ENCODE measurements at regions not wholly inside any gene's neighbourhood (a gene's known extent, or its start where the extent isn't known, plus 50 kb on each side); places are given as distances from the start of the nearest gene placed in this dataset.

GRCh38 chrX:44060221-44060620 is 87.0 kb upstream of the NDP start:
- Histone ChIP-seq H2AFZ (ENCODE audit: low read length) (no peak overlapping the region), H3K9me3 (ENCODE audit: low read length) (no peaks in the 10 kb centered on the region), H3K79me2 (ENCODE audit: insufficient read depth, low read length) (no peaks in the 10 kb centered on the region), H3K27me3 (ENCODE audit: control insufficient read depth in 1 of 2, insufficient read depth in 2 of 2, low read length in 2 of 2) (no peaks in the 10 kb centered on the region; a peak in 1 of 5 replicates), H3K9ac (ENCODE audit: insufficient read depth, low read depth, low read length) (no peak overlapping the region), H3K27ac (ENCODE audit: extremely low read length, insufficient read depth, low read length) (no peak overlapping the region), H3K4me2 (ENCODE audit: low read depth, low read length) (no peak overlapping the region), H3K4me1 (ENCODE audit: insufficient read depth, low read length) (no peaks in the 10 kb centered on the region), H3K4me3 (replicated peaks in 1 of 3; ENCODE audit: insufficient read depth in 1 of 3, low read depth in 2 of 3, low read length in 3 of 3) (no peak overlapping the region), H3K36me3 (replicated peaks in 1 of 2; ENCODE audit: control insufficient read depth in 1 of 2, insufficient read depth in 2 of 2, low read length in 2 of 2) (no peaks in the 10 kb centered on the region), H4K20me1 (ENCODE audit: insufficient read depth, low read length) (no peaks in the 10 kb centered on the region)
- WGBS (ENCODE audit: low lambda C conversion rate): 2% methylated on average over 2 of the region's 2 CpGs
- ChIA-PET POLR2A (no interaction called here), CTCF (ENCODE audit: low intra/inter-chr PET ratio, low total read pairs) (no interaction called here)
- in situ Hi-C loops (cut with HindIII; ENCODE audit: extremely low pct_ligation_motif_present, low pct_unique_long_range_greater_than_20kb): no loop called here
- intact Hi-C loops (cut with micrococcal nuclease; ENCODE audit: unreplicated experiment): no loop called here
- FAIRE-seq (no peak), DNase-seq (ENCODE audit: low spot score) (no peak), ATAC-seq (no peak)
- no peak for TF ChIP-seq ZFAT (CRISPR knock-in tag; conservative IDR thresholded peaks at IDR 0.05)
- BruUV-seq (replicated peaks): no TSS peak

GRCh38 chrX:44058339-44058738 is 85.1 kb upstream of the NDP start:
- no peaks in the 10 kb centered on the region for H3K36me3 ChIP-seq (replicated peaks in 1 of 2; ENCODE audit: control insufficient read depth in 1 of 2, insufficient read depth in 2 of 2, low read length in 2 of 2)
- no peak for FAIRE-seq

DNA sequence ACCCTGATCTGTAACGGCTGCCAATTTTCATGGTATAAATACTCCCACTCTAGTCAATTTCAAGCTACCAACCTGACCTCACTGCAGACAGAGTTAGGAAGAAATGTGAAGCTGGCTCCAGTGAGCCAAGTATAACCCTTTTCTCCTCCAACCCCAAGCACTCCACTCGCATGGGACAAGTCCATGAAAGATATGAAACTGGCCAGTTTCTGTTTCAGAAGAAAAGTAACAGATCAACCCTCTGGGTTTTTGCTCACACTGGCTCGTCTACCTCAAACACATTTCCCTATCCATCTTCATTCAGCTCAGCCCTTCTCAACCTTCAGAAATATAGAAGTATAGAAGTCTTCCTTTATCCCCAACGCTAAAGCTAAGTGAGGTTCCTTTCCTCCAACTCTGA is 82.4 kb upstream of the NDP start:
- no peaks in the 10 kb centered on the region for H3K79me2 ChIP-seq (ENCODE audit: insufficient read depth, low read length)
- TF ChIP-seq ZNF225 (CRISPR knock-in tag; IDR thresholded peaks at IDR 0.05): no peak
- no peaks in the 10 kb centered on the region for H3K9me3 ChIP-seq (ENCODE audit: low read length)
- ATAC-seq (no peak), DNase-seq (ENCODE audit: low spot score) (no peak), FAIRE-seq (no peak)
- no peaks in the 10 kb centered on the region for H4K20me1 ChIP-seq (ENCODE audit: insufficient read depth, low read length)
- POLR2A ChIA-PET: no interaction called here
- intact Hi-C loops (cut with micrococcal nuclease; ENCODE audit: unreplicated experiment): no loop called here
- no peak overlapping the region for H3K4me3 ChIP-seq (replicated peaks in 1 of 3; ENCODE audit: insufficient read depth in 1 of 3, low read depth in 2 of 3, low read length in 3 of 3)
- BruUV-seq (replicated peaks): no TSS peak
- no peaks in the 10 kb centered on the region for H3K27me3 ChIP-seq (ENCODE audit: control insufficient read depth in 1 of 2, insufficient read depth in 2 of 2, low read length in 2 of 2)
- in situ Hi-C loops (cut with HindIII; ENCODE audit: extremely low pct_ligation_motif_present, low pct_unique_long_range_greater_than_20kb): no loop called here
- no peaks in the 10 kb centered on the region for H3K4me1 ChIP-seq (ENCODE audit: insufficient read depth, low read length)
- whole genome bisulfite sequencing (ENCODE audit: low lambda C conversion rate): 0% methylated on average over 2 of the region's 4 CpGs
- no peak overlapping the region for H3K27ac ChIP-seq (ENCODE audit: extremely low read length, insufficient read depth, low read length)
- H3K36me3 ChIP-seq (replicated peaks in 1 of 2; ENCODE audit: control insufficient read depth in 1 of 2, insufficient read depth in 2 of 2, low read length in 2 of 2): no peaks in the 10 kb centered on the region
- CTCF ChIA-PET (ENCODE audit: low intra/inter-chr PET ratio, low total read pairs): no interaction called here
- no peak overlapping the region for H3K9ac ChIP-seq (ENCODE audit: insufficient read depth, low read depth, low read length)
- no peak overlapping the region for H2AFZ ChIP-seq (ENCODE audit: low read length)
- no peak overlapping the region for H3K4me2 ChIP-seq (ENCODE audit: low read depth, low read length)

More at GRCh38 chrX:44058339-44058738, 85.1 kb upstream of the NDP start:
- H3K27me3 ChIP-seq (ENCODE audit: control insufficient read depth in 1 of 2, insufficient read depth in 2 of 2, low read length in 2 of 2): no peaks in the 10 kb centered on the region
- DNase-seq (ENCODE audit: low spot score) (no peak), ATAC-seq (no peak)
- in situ Hi-C loops (cut with HindIII; ENCODE audit: extremely low pct_ligation_motif_present, low pct_unique_long_range_greater_than_20kb): no loop called here
- ChIA-PET CTCF (ENCODE audit: low intra/inter-chr PET ratio, low total read pairs) (no interaction called here), POLR2A (no interaction called here)
- H3K4me2 ChIP-seq (ENCODE audit: low read depth, low read length): no peak overlapping the region
- no peaks in the 10 kb centered on the region for H4K20me1 ChIP-seq (ENCODE audit: insufficient read depth, low read length)
- H3K9me3 ChIP-seq (ENCODE audit: low read length): no peaks in the 10 kb centered on the region
- TF ChIP-seq MED13 (CRISPR knock-in tag; IDR thresholded peaks at IDR 0.05) (no peak), ZNF589 (CRISPR knock-in tag; conservative IDR thresholded peaks at IDR 0.05) (no peak)
- intact Hi-C loops (cut with micrococcal nuclease; ENCODE audit: unreplicated experiment): no loop called here
- H2AFZ ChIP-seq (ENCODE audit: low read length): no peak overlapping the region
- no TSS peak for BruUV-seq (replicated peaks)
- no peak overlapping the region for H3K9ac ChIP-seq (ENCODE audit: insufficient read depth, low read depth, low read length)
- H3K27ac ChIP-seq (ENCODE audit: extremely low read length, insufficient read depth, low read length): no peak overlapping the region
- WGBS (ENCODE audit: low lambda C conversion rate): 13% methylated on average over 4 of the region's 4 CpGs
- no peak overlapping the region for H3K4me3 ChIP-seq (replicated peaks in 1 of 3; ENCODE audit: insufficient read depth in 1 of 3, low read depth in 2 of 3, low read length in 3 of 3)
- H3K4me1 ChIP-seq (ENCODE audit: insufficient read depth, low read length): no peaks in the 10 kb centered on the region
- no peaks in the 10 kb centered on the region for H3K79me2 ChIP-seq (ENCODE audit: insufficient read depth, low read length)
